HG03095 (cell line): ENCODE measurements at regions not wholly inside any gene's neighbourhood (a gene's known extent, or its start where the extent isn't known, plus 50 kb on each side); places are given as distances from the start of the nearest gene placed in this dataset.

Experiments used
- ATAC-seq: cut with Tn5 transposase; IDR thresholded peaks from one replicate; pipeline ENCODE4 v1.9.1; 2021; ENCODE audit warnings: moderate library complexity; ENCODE audit not compliant: unreplicated experiment

GRCh38 chr17:72063756-72064450 lies 56.9 kb upstream of the SOX9 start:
- no peak for ATAC-seq

DNA sequence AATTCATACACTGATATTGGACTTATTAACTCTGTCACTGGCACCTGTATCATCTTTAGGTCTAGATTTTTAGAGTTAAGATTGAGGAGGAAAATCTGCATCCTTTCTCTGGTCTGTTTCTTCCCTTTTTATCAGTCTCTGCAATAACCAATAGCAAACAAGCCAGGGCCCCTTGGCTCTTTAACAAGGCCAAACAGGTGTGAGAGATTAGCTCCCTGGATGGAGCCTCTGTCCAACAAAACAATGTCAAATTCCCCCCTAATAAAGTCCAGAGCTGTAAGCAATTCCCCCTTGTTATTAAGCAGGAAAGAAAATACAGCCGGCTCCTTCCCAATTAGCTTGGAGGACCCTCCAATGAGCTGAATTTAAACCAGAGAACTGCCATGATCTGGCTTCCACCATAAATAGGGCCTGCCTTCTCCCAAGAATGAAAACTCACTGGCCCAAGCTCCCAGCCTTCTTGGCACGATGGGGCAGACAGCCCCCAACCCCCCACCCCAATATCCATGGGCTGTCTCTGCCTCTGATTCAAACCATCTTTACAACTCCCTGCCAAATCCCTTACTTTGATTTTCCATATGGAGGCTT lies 56.1 kb upstream of the SOX9 start:
- ATAC-seq: no peak

- no peak for ATAC-seq
These were observed 55.3 kb upstream of the SOX9 start for GRCh38 chr17:72065556-72065955.

GRCh38 chr17:72068643-72069042 lies 52.2 kb upstream of the SOX9 start:
- ATAC-seq: no peak

DNA sequence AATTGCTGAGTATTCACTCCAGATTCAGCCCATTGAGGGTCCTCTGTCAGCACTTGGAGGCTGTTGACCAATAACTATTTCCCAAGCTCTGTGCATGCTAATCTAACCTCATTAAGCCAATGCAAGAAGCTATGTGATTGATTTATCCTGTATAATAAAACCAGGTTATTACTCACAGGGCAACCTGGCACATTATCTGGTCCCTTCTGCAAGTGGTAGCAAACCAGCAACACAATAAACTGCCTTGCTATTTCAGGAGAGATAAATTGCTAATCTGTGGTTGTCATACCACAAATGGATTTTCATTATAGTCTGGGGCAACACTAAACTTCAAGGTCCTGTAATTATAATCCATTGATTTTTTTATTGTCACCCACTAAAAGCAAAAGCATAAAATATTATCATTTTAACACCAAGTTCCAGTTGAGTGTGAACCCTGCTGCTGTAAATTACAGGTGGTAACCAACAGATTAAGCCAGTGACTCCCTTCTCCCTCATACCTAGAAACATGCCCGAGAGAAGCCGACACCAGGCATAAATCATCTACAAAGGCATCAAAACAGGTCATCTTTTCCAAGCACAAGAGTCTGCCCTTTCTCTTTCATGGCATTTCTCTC lies 51.1 kb upstream of the SOX9 start:
- no peak for ATAC-seq
